ENCODE measurements at regions not wholly inside any gene's neighbourhood (a gene's known extent, or its start where the extent isn't known, plus 50 kb on each side); places are given as distances from the start of the nearest gene placed in this dataset.

- TF ChIP-seq CTCF (conservative IDR thresholded peaks at IDR 0.05; ENCODE audit: low read depth, low read length): no peak
- no peak for TF ChIP-seq EZH2 (IDR thresholded peaks at IDR 0.05; ENCODE audit: borderline replicate concordance, low read depth, low read length, poor library complexity, severe bottlenecking)
Measured at GRCh38 chr14:104250175-104250574, 111.8 kb downstream of the KIF26A start.
